ENCODE measurements at regions not wholly inside any gene's neighbourhood (a gene's known extent, or its start where the extent isn't known, plus 50 kb on each side); places are given as distances from the start of the nearest gene placed in this dataset.
"Not testable (repeated sequence)": the region's sequence is repeated elsewhere in the genome, so short reads cannot be mapped to it uniquely, and the experiment has no call there.

DNA sequence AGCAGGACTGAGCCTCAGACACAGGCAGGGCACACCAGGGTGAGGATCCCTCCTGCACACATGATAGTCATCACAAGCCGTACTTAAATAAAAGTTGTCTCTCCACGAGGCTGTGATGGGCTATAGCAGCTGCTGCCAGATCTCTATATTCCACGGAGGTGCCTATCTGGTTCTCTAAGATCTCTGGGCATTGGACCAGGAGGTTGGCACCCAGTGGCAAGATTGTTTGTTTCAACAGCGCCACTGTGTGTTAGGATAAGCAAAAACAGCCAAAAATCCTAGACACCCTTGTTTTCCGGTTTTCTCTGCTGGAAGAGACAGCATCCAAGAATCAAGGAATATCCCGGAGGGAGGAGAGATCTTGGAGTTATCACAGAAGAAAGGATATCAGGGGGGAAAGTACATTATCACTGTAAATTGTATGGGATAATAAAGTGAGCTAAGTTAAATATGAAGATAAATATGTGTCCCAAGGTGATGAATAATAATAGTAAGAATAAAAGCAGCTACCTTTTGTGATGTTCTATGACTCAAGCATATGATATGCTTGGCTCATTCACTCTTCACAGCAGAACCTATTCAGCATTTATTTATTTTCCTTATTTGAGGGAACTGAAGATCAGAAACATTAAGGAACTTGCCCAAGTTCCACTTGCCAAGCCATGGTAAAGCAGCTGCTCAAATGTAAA is 90.6 kb upstream of the AKAP13 start:
- TF ChIP-seq, protein P1, sequence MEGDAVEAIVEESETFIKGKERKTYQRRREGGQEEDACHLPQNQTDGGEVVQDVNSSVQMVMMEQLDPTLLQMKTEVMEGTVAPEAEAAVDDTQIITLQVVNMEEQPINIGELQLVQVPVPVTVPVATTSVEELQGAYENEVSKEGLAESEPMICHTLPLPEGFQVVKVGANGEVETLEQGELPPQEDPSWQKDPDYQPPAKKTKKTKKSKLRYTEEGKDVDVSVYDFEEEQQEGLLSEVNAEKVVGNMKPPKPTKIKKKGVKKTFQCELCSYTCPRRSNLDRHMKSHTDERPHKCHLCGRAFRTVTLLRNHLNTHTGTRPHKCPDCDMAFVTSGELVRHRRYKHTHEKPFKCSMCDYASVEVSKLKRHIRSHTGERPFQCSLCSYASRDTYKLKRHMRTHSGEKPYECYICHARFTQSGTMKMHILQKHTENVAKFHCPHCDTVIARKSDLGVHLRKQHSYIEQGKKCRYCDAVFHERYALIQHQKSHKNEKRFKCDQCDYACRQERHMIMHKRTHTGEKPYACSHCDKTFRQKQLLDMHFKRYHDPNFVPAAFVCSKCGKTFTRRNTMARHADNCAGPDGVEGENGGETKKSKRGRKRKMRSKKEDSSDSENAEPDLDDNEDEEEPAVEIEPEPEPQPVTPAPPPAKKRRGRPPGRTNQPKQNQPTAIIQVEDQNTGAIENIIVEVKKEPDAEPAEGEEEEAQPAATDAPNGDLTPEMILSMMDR (IDR thresholded peaks at IDR 0.05; ENCODE audit: low read depth, low read length, missing input control) = peak; percentile 59
- peak; percentile 79 to 86 for TF ChIP-seq RAD21 (IDR thresholded peaks at IDR 0.05)
- no peak for TF ChIP-seq NR2F2 (IDR thresholded peaks at IDR 0.05)
- Histone ChIP-seq H3K4me3 (ENCODE audit: low read depth in 1 of 3, low read length in 3 of 3) (no peak overlapping the region), H3K9me3 (ENCODE audit: control insufficient read depth in 4 of 4, low read length in 3 of 4) (peaks cover 0 to 3% (median 0%) of the 10 kb centered on the region in 4 donors), H3K27ac (ENCODE audit: low read depth in 1 of 2, low read length in 2 of 2) (no peak overlapping the region), H3K9ac (ENCODE audit: low read depth in 1 of 2, low read length in 2 of 2) (no peak overlapping the region), H3K4me1 (ENCODE audit: control insufficient read depth in 4 of 4, insufficient read depth in 4 of 4, low read length in 3 of 4) (peaks cover 0 to 2% (median 0%) of the 10 kb centered on the region in 4 donors), H3K36me3 (ENCODE audit: control insufficient read depth in 4 of 4, insufficient read depth in 3 of 4, low read depth in 1 of 4, low read length in 3 of 4) (no peaks in the 10 kb centered on the region), H3K27me3 (ENCODE audit: control insufficient read depth in 4 of 4, insufficient read depth in 4 of 4, low read length in 3 of 4) (no peaks in the 10 kb centered on the region)
- DNase-seq (ENCODE audit: low spot score) = no peak
- 16% methylated on average over 6 of the region's 6 CpGs for WGBS

DNA sequence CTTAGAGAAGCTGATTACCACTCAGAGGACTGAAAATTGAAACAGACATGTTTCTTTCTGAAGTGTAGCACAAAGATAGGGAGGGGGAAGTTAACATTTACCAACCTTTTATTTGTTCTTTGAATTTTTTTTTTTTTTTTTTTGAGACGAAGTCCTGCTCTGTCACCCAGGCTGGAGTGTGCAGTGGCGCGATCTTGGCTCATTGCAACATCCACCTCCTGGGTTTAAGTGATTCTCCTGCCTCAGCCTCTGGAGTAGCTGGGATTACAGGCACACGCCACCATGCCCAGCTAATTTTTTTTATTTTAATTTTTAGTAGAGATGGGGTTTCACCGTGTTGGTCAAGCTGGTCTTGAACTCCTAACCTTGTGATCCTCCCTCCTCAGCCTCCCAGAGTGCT is 87.8 kb upstream of the AKAP13 start:
- H3K27me3 ChIP-seq (ENCODE audit: control insufficient read depth in 4 of 4, insufficient read depth in 4 of 4, low read length in 3 of 4); DNase-seq (ENCODE audit: low spot score): not testable (repeated sequence)
- 76% methylated on average over 5 of the region's 5 CpGs for WGBS

DNA sequence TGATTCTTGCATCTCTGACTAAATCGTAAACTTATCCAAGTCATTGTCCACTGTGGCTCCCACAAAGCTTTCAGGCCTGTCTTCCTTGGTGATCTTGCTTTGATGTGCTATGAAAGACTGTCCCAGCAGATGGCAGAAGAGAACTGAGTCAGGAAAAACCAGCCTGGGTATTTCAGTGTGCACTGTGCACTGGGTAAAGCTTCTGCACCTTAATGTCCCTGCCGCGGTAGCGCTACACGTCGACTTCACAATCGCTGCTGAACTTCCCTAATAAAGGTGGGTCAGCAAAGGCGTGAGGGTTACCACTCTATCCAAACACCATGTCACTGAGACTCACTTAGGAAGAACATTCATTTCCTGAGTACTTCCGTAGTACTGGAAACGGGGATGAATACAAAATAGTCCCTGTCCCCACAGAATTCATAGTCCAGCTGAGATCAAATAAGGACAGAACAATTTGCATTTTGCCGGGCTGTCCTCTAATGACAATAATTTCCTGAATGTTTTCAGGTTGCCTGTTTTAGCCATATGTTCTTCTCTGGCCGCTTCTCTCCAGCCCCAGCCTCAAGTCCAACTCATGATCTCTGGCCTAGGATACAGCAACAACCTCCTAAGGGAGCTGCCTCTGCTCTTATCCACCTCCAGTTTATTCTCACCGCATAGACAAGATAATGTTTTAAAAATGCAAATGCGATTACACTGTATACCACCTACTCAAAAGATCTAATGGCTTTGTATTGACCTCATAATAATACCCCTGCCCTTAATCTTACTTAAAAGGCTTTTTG is 83.6 kb upstream of the AKAP13 start:
- no peaks in the 10 kb centered on the region for H3K27me3 ChIP-seq (ENCODE audit: control insufficient read depth in 4 of 4, insufficient read depth in 4 of 4, low read length in 3 of 4)
- peaks cover 0 to 2% (median 0%) of the 10 kb centered on the region in 4 donors for H3K4me1 ChIP-seq (ENCODE audit: control insufficient read depth in 4 of 4, insufficient read depth in 4 of 4, low read length in 3 of 4)
- DNase-seq (ENCODE audit: low spot score) = peak; percentile 58
- peak overlapping the region in 2 of 3 donors; percentile 28 to 42 for H3K4me3 ChIP-seq (ENCODE audit: low read depth in 1 of 3, low read length in 3 of 3)
- 16% methylated on average over 14 of the region's 14 CpGs for WGBS
- H3K27ac ChIP-seq (ENCODE audit: low read depth in 1 of 2, low read length in 2 of 2) = no peak overlapping the region
- no peaks in the 10 kb centered on the region for H3K9me3 ChIP-seq (ENCODE audit: control insufficient read depth in 4 of 4, low read length in 3 of 4)
- no peaks in the 10 kb centered on the region for H3K36me3 ChIP-seq (ENCODE audit: control insufficient read depth in 4 of 4, insufficient read depth in 3 of 4, low read depth in 1 of 4, low read length in 3 of 4)
- TF ChIP-seq HNF4A (conservative IDR thresholded peaks at IDR 0.05) = peak; percentile 21 to 48
- no peak for TF ChIP-seq NR2F2 (IDR thresholded peaks at IDR 0.05)
- TF ChIP-seq, protein P2, sequence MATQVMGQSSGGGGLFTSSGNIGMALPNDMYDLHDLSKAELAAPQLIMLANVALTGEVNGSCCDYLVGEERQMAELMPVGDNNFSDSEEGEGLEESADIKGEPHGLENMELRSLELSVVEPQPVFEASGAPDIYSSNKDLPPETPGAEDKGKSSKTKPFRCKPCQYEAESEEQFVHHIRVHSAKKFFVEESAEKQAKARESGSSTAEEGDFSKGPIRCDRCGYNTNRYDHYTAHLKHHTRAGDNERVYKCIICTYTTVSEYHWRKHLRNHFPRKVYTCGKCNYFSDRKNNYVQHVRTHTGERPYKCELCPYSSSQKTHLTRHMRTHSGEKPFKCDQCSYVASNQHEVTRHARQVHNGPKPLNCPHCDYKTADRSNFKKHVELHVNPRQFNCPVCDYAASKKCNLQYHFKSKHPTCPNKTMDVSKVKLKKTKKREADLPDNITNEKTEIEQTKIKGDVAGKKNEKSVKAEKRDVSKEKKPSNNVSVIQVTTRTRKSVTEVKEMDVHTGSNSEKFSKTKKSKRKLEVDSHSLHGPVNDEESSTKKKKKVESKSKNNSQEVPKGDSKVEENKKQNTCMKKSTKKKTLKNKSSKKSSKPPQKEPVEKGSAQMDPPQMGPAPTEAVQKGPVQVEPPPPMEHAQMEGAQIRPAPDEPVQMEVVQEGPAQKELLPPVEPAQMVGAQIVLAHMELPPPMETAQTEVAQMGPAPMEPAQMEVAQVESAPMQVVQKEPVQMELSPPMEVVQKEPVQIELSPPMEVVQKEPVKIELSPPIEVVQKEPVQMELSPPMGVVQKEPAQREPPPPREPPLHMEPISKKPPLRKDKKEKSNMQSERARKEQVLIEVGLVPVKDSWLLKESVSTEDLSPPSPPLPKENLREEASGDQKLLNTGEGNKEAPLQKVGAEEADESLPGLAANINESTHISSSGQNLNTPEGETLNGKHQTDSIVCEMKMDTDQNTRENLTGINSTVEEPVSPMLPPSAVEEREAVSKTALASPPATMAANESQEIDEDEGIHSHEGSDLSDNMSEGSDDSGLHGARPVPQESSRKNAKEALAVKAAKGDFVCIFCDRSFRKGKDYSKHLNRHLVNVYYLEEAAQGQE (IDR thresholded peaks at IDR 0.05) = no peak
- no peak for TF ChIP-seq EGR1 (IDR thresholded peaks at IDR 0.05; ENCODE audit: low read depth in 2 of 2)
- TF ChIP-seq RAD21 (IDR thresholded peaks at IDR 0.05) = peak; percentile 96 to 99
- TF ChIP-seq, protein P3, sequence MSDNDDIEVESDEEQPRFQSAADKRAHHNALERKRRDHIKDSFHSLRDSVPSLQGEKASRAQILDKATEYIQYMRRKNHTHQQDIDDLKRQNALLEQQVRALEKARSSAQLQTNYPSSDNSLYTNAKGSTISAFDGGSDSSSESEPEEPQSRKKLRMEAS (IDR thresholded peaks at IDR 0.05) = no peak
- peak; percentile 51 to 79 for TF ChIP-seq RXRA (IDR thresholded peaks at IDR 0.05)
- TF ChIP-seq TAF1 (conservative IDR thresholded peaks at IDR 0.05) = no peak
- TF ChIP-seq, protein P1 (IDR thresholded peaks at IDR 0.05; ENCODE audit: low read depth, low read length, missing input control) = peak; percentile 76
- peak overlapping the region in 1 of 2 donors; percentile 8 for H3K9ac ChIP-seq (ENCODE audit: low read depth in 1 of 2, low read length in 2 of 2)

More for the DNA sequence above, 87.8 kb upstream of the AKAP13 start:
- H3K4me1 ChIP-seq (ENCODE audit: control insufficient read depth in 4 of 4, insufficient read depth in 4 of 4, low read length in 3 of 4); H3K36me3 ChIP-seq (ENCODE audit: control insufficient read depth in 4 of 4, insufficient read depth in 3 of 4, low read depth in 1 of 4, low read length in 3 of 4); H3K9ac ChIP-seq (ENCODE audit: low read depth in 1 of 2, low read length in 2 of 2); H3K9me3 ChIP-seq (ENCODE audit: control insufficient read depth in 4 of 4, low read length in 3 of 4); H3K4me3 ChIP-seq (ENCODE audit: low read depth in 1 of 3, low read length in 3 of 3); H3K27ac ChIP-seq (ENCODE audit: low read depth in 1 of 2, low read length in 2 of 2): not testable (repeated sequence)
